GM06990 (cell line): ENCODE measurements at regions not wholly inside any gene's neighbourhood (a gene's known extent, or its start where the extent isn't known, plus 50 kb on each side); places are given as distances from the start of the nearest gene placed in this dataset.
"Not testable (repeated sequence)": the region's sequence is repeated elsewhere in the genome, so short reads cannot be mapped to it uniquely, and the experiment has no call there.

Experiments
- DNase-seq: peaks from one replicate; pipeline ENCODE4 v3.0.0-alpha.2; 2011; ENCODE audit not compliant: insufficient read length; ENCODE audit errors: extremely low read depth
- H3K27me3 ChIP-seq: replicated peaks from 2 replicates; pipeline ENCODE4 v1.6.0; 2011; ENCODE audit warnings: low read length; ENCODE audit not compliant: control insufficient read depth, insufficient read depth
- H3K36me3 ChIP-seq: 2 replicates; pipeline ENCODE4 v1.5.1; 2011; ENCODE audit warnings: low read length; ENCODE audit not compliant: control insufficient read depth, insufficient read depth
- H3K4me3 ChIP-seq: replicated peaks from 2 replicates; pipeline ENCODE4 v1.5.1; 2011; ENCODE audit warnings: low read depth, mild to moderate bottlenecking, control low read depth, low read length
- CTCF ChIP-seq: IDR thresholded peaks from 2 replicates; pipeline ENCODE4 v1.5.1; 2011; ENCODE audit warnings: low read length, control low read depth, mild to moderate bottlenecking, inconsistent platforms; ENCODE audit not compliant: insufficient read depth, poor library complexity, severe bottlenecking

- no peak overlapping the region for H3K4me3 ChIP-seq
- no peak for DNase-seq
- no peaks in the 10 kb centered on the region for H3K27me3 ChIP-seq
- TF ChIP-seq CTCF = no peak
- H3K36me3 ChIP-seq = no peaks in the 10 kb centered on the region
These were observed 88.7 kb upstream of the GLI2 start for GRCh38 chr2:120646994-120647393.

DNA sequence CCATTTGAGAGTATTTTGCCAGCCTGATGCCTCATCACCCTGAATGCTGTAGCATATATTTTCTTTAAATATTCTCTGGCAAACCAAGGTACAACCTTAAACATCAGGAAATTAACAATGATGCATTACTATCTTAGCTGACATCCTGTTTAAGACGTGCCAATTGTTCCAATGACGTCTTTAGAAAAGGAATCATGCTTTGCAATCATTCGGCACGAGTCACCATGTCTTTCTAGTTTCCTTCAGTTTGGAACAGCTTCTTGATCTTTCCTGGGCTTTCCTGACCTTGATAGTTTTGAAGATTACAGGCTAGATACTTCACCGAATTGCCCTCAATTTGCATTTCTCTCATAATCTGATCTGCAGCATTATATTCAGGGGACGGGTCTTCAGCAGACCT, 88.2 kb upstream of the GLI2 start:
- no peak overlapping the region for H3K4me3 ChIP-seq
- no peak for DNase-seq

DNA sequence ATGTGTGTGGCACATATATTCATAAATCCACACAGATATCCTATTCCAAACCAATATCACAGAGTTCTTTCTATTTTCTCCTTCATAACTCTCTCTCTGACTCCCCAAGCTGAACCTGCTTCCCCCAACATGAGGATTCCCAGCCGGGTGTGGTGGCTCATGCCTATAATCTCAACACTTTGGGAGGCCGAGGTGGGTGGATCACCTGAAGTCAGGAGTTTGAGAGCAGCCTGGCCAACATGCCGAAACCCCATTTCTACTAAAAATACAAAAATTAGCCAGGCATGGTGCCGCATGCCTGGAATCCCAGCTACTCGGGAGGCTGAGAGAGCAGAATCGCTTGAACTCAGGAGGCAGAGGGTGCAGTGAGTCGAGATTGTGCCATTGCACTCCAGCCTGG, 86.3 kb upstream of the GLI2 start:
- not testable (repeated sequence) for H3K4me3 ChIP-seq, H3K27me3 ChIP-seq, H3K36me3 ChIP-seq, DNase-seq

More for the DNA sequence above, 88.2 kb upstream of the GLI2 start:
- Histone ChIP-seq H3K27me3 (no peaks in the 10 kb centered on the region), H3K36me3 (no peaks in the 10 kb centered on the region)
- TF ChIP-seq CTCF = no peak

- Histone ChIP-seq H3K36me3 (no peaks in the 10 kb centered on the region), H3K27me3 (no peaks in the 10 kb centered on the region), H3K4me3 (no peak overlapping the region)
- no peak for DNase-seq
- TF ChIP-seq CTCF = no peak
These were observed 85.5 kb upstream of the GLI2 start for GRCh38 chr2:120650022-120650644.

DNA sequence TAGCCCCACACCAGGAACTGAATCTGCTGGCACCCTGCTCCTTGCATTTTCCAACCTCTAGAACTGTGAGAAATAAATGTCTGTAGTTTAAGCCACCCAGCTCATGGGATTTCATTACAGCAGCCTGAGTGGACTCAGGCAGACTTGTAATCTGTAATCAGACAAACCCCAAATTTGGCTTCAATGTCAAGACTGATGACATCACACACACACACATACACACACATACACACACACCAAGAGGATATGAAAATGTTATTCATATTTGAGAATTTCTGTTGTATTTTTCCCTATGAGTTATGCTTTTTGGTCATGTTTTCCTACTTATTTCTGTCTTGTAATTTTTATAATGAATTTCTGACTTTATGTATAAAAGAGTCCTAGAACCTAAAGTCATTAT, 83.8 kb upstream of the GLI2 start:
- DNase-seq = no peak
- Histone ChIP-seq H3K36me3 (no peaks in the 10 kb centered on the region), H3K27me3 (no peaks in the 10 kb centered on the region), H3K4me3 (no peak overlapping the region)
- no peak for TF ChIP-seq CTCF

DNA sequence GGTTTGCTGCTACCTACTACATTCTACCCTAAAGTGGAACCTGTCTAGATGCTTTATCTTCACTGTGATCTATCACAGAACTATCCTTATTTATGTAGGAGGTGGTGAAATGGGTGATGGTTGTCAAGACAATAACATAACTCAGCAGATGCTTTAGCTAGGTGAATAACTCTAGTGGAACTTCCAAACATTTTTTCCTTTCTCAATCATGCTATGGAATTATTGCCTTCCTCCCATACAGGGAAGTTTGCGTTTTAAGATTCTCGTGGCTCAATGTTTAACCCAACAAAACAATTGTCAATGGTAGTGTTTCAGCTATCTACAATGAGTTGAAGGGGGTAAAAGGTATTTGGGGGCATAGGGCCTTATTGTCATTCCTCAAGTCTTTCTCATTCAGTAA, 82.6 kb upstream of the GLI2 start:
- no peak for DNase-seq

More for the DNA sequence above, 82.6 kb upstream of the GLI2 start:
- H3K27me3 ChIP-seq = no peaks in the 10 kb centered on the region
- TF ChIP-seq CTCF = no peak
- no peak overlapping the region for H3K4me3 ChIP-seq
- no peaks in the 10 kb centered on the region for H3K36me3 ChIP-seq
